M059J (cell line): ENCODE measurements at regions not wholly inside any gene's neighbourhood (a gene's known extent, or its start where the extent isn't known, plus 50 kb on each side); places are given as distances from the start of the nearest gene placed in this dataset.

Experiments
- DNase-seq: peaks from one replicate; pipeline ENCODE4 v3.0.0-alpha.2; 2012; ENCODE audit warnings: low read depth

GRCh38 chr7:17234398-17235031 is 63.9 kb upstream of the AHR start:
- DNase-seq, result peak; percentile 99

- DNase-seq, result peak; percentile 30
These were observed 62.3 kb upstream of the AHR start for GRCh38 chr7:17236171-17236570.

- peak; percentile 58 for DNase-seq
These were observed 61.8 kb upstream of the AHR start for GRCh38 chr7:17236603-17237002.

- no peak for DNase-seq
These were observed 59.4 kb upstream of the AHR start for GRCh38 chr7:17239046-17239445.

GRCh38 chr7:17239683-17240521 is 58.5 kb upstream of the AHR start:
- DNase-seq, result peak; percentile 77

GRCh38 chr7:17242504-17242903 is 55.9 kb upstream of the AHR start:
- no peak for DNase-seq

GRCh38 chr7:17244786-17245185 is 53.7 kb upstream of the AHR start:
- DNase-seq, result no peak

- no peak for DNase-seq
These were observed 51.1 kb upstream of the AHR start for GRCh38 chr7:17247357-17247756.

GRCh38 chr7:17248527-17248926 is 49.9 kb upstream of the AHR start:
- DNase-seq, result no peak
